ENCODE measurements at regions not wholly inside any gene's neighbourhood (a gene's known extent, or its start where the extent isn't known, plus 50 kb on each side); places are given as distances from the start of the nearest gene placed in this dataset.
A peak's percentile ranks its signal among the peaks of the same experiment; 100 is the strongest.

- H3K9ac ChIP-seq (ENCODE audit: low read depth, low read length), result no peak overlapping the region
- H3K9me3 ChIP-seq (replicated peaks; ENCODE audit: low read length), result no peaks in the 10 kb centered on the region
- H3K4me2 ChIP-seq (ENCODE audit: low read length), result no peak overlapping the region
- H3K36me3 ChIP-seq (ENCODE audit: insufficient read depth, low read length), result no peaks in the 10 kb centered on the region
- no peak overlapping the region for H3K4me3 ChIP-seq (ENCODE audit: low read length)
- peaks cover 27% of the 10 kb centered on the region for H3K4me1 ChIP-seq (ENCODE audit: control insufficient read depth, insufficient read depth, low read length)
- no peaks in the 10 kb centered on the region for H3K27me3 ChIP-seq (ENCODE audit: control insufficient read depth, insufficient read depth, low read length)
These were observed 177.2 kb downstream of the FOXL1 start for GRCh38 chr16:86755571-86756006.

- H3K27me3 ChIP-seq (ENCODE audit: control insufficient read depth, insufficient read depth, low read length), result no peaks in the 10 kb centered on the region
- H3K9ac ChIP-seq (ENCODE audit: low read depth, low read length), result no peak overlapping the region
- H3K9me3 ChIP-seq (replicated peaks; ENCODE audit: low read length), result no peaks in the 10 kb centered on the region
- peaks cover 26% of the 10 kb centered on the region for H3K4me1 ChIP-seq (ENCODE audit: control insufficient read depth, insufficient read depth, low read length)
- no peak overlapping the region for H3K4me3 ChIP-seq (ENCODE audit: low read length)
- no peak overlapping the region for H3K4me2 ChIP-seq (ENCODE audit: low read length)
- H3K36me3 ChIP-seq (ENCODE audit: insufficient read depth, low read length), result no peaks in the 10 kb centered on the region
These were observed 178.7 kb downstream of the FOXL1 start for GRCh38 chr16:86756882-86757703.

- H3K4me2 ChIP-seq (ENCODE audit: low read length), result no peak overlapping the region
- no peak overlapping the region for H3K9ac ChIP-seq (ENCODE audit: low read depth, low read length)
- H3K27me3 ChIP-seq (ENCODE audit: control insufficient read depth, insufficient read depth, low read length), result no peaks in the 10 kb centered on the region
These were observed 179.3 kb downstream of the FOXL1 start for GRCh38 chr16:86757704-86758040.

GRCh38 chr16:86758932-86759331 lies 180.6 kb downstream of the FOXL1 start:
- Histone ChIP-seq H3K4me1 (ENCODE audit: control insufficient read depth, insufficient read depth, low read length) (peaks cover 21% of the 10 kb centered on the region), H3K9ac (ENCODE audit: low read depth, low read length) (no peak overlapping the region), H3K4me3 (ENCODE audit: low read length) (no peak overlapping the region), H3K27me3 (ENCODE audit: control insufficient read depth, insufficient read depth, low read length) (no peaks in the 10 kb centered on the region), H3K36me3 (ENCODE audit: insufficient read depth, low read length) (no peaks in the 10 kb centered on the region), H3K9me3 (replicated peaks; ENCODE audit: low read length) (no peaks in the 10 kb centered on the region), H3K4me2 (ENCODE audit: low read length) (no peak overlapping the region)

More at GRCh38 chr16:86757704-86758040, 179.3 kb downstream of the FOXL1 start:
- no peaks in the 10 kb centered on the region for H3K36me3 ChIP-seq (ENCODE audit: insufficient read depth, low read length)
- no peaks in the 10 kb centered on the region for H3K9me3 ChIP-seq (replicated peaks; ENCODE audit: low read length)
- H3K4me3 ChIP-seq (ENCODE audit: low read length), result no peak overlapping the region
- peaks cover 22% of the 10 kb centered on the region for H3K4me1 ChIP-seq (ENCODE audit: control insufficient read depth, insufficient read depth, low read length)

- no peaks in the 10 kb centered on the region for H3K36me3 ChIP-seq (ENCODE audit: insufficient read depth, low read length)
- peak overlapping the region; percentile 22 for H3K9ac ChIP-seq (ENCODE audit: low read depth, low read length)
- H3K9me3 ChIP-seq (replicated peaks; ENCODE audit: low read length), result no peaks in the 10 kb centered on the region
- peak overlapping the region; percentile 56 for H3K4me2 ChIP-seq (ENCODE audit: low read length)
- H3K27me3 ChIP-seq (ENCODE audit: control insufficient read depth, insufficient read depth, low read length), result no peaks in the 10 kb centered on the region
- H3K4me1 ChIP-seq (ENCODE audit: control insufficient read depth, insufficient read depth, low read length), result peaks cover 21% of the 10 kb centered on the region
- peak overlapping the region; percentile 50 for H3K4me3 ChIP-seq (ENCODE audit: low read length)
These were observed 183.0 kb downstream of the FOXL1 start for GRCh38 chr16:86761111-86762031.

- no peak overlapping the region for H3K9ac ChIP-seq (ENCODE audit: low read depth, low read length)
- H3K27me3 ChIP-seq (ENCODE audit: control insufficient read depth, insufficient read depth, low read length), result no peaks in the 10 kb centered on the region
- H3K9me3 ChIP-seq (replicated peaks; ENCODE audit: low read length), result no peaks in the 10 kb centered on the region
- H3K4me2 ChIP-seq (ENCODE audit: low read length), result peak overlapping the region; percentile 56
- peak overlapping the region; percentile 50 for H3K4me3 ChIP-seq (ENCODE audit: low read length)
- H3K36me3 ChIP-seq (ENCODE audit: insufficient read depth, low read length), result no peaks in the 10 kb centered on the region
- H3K4me1 ChIP-seq (ENCODE audit: control insufficient read depth, insufficient read depth, low read length), result peaks cover 21% of the 10 kb centered on the region
These were observed 183.7 kb downstream of the FOXL1 start for GRCh38 chr16:86762095-86762494.

GRCh38 chr16:86763819-86764218 lies 185.5 kb downstream of the FOXL1 start:
- H3K9ac ChIP-seq (ENCODE audit: low read depth, low read length), result no peak overlapping the region
- no peaks in the 10 kb centered on the region for H3K36me3 ChIP-seq (ENCODE audit: insufficient read depth, low read length)
- H3K27me3 ChIP-seq (ENCODE audit: control insufficient read depth, insufficient read depth, low read length), result no peaks in the 10 kb centered on the region
- no peak overlapping the region for H3K4me2 ChIP-seq (ENCODE audit: low read length)
- no peaks in the 10 kb centered on the region for H3K9me3 ChIP-seq (replicated peaks; ENCODE audit: low read length)
- peaks cover 26% of the 10 kb centered on the region for H3K4me1 ChIP-seq (ENCODE audit: control insufficient read depth, insufficient read depth, low read length)
- H3K4me3 ChIP-seq (ENCODE audit: low read length), result no peak overlapping the region

- Histone ChIP-seq H3K9ac (ENCODE audit: low read depth, low read length) (no peak overlapping the region), H3K4me3 (ENCODE audit: low read length) (no peak overlapping the region), H3K27me3 (ENCODE audit: control insufficient read depth, insufficient read depth, low read length) (no peaks in the 10 kb centered on the region), H3K4me1 (ENCODE audit: control insufficient read depth, insufficient read depth, low read length) (peaks cover 30% of the 10 kb centered on the region), H3K36me3 (ENCODE audit: insufficient read depth, low read length) (no peaks in the 10 kb centered on the region), H3K4me2 (ENCODE audit: low read length) (no peak overlapping the region), H3K9me3 (replicated peaks; ENCODE audit: low read length) (no peaks in the 10 kb centered on the region)
These were observed 186.2 kb downstream of the FOXL1 start for GRCh38 chr16:86764551-86764950.

- H3K4me1 ChIP-seq (ENCODE audit: control insufficient read depth, insufficient read depth, low read length), result peaks cover 33% of the 10 kb centered on the region
- no peak overlapping the region for H3K4me2 ChIP-seq (ENCODE audit: low read length)
- H3K9me3 ChIP-seq (replicated peaks; ENCODE audit: low read length), result no peaks in the 10 kb centered on the region
- H3K27me3 ChIP-seq (ENCODE audit: control insufficient read depth, insufficient read depth, low read length), result no peaks in the 10 kb centered on the region
- no peaks in the 10 kb centered on the region for H3K36me3 ChIP-seq (ENCODE audit: insufficient read depth, low read length)
- no peak overlapping the region for H3K4me3 ChIP-seq (ENCODE audit: low read length)
- H3K9ac ChIP-seq (ENCODE audit: low read depth, low read length), result no peak overlapping the region
These were observed 187.2 kb downstream of the FOXL1 start for GRCh38 chr16:86765389-86766026.

GRCh38 chr16:86766700-86767099 lies 188.4 kb downstream of the FOXL1 start:
- Histone ChIP-seq H3K36me3 (ENCODE audit: insufficient read depth, low read length) (no peaks in the 10 kb centered on the region), H3K9ac (ENCODE audit: low read depth, low read length) (no peak overlapping the region), H3K4me2 (ENCODE audit: low read length) (no peak overlapping the region), H3K4me3 (ENCODE audit: low read length) (no peak overlapping the region), H3K27me3 (ENCODE audit: control insufficient read depth, insufficient read depth, low read length) (no peaks in the 10 kb centered on the region), H3K4me1 (ENCODE audit: control insufficient read depth, insufficient read depth, low read length) (peaks cover 29% of the 10 kb centered on the region), H3K9me3 (replicated peaks; ENCODE audit: low read length) (no peaks in the 10 kb centered on the region)

GRCh38 chr16:86768228-86768791 lies 190.0 kb downstream of the FOXL1 start:
- no peak overlapping the region for H3K9ac ChIP-seq (ENCODE audit: low read depth, low read length)
- no peaks in the 10 kb centered on the region for H3K9me3 ChIP-seq (replicated peaks; ENCODE audit: low read length)
- no peaks in the 10 kb centered on the region for H3K36me3 ChIP-seq (ENCODE audit: insufficient read depth, low read length)
- peaks cover 39% of the 10 kb centered on the region for H3K4me1 ChIP-seq (ENCODE audit: control insufficient read depth, insufficient read depth, low read length)
- no peaks in the 10 kb centered on the region for H3K27me3 ChIP-seq (ENCODE audit: control insufficient read depth, insufficient read depth, low read length)
- no peak overlapping the region for H3K4me2 ChIP-seq (ENCODE audit: low read length)
- no peak overlapping the region for H3K4me3 ChIP-seq (ENCODE audit: low read length)
